HFFc6 (cell line): ENCODE measurements at regions not wholly inside any gene's neighbourhood (a gene's known extent, or its start where the extent isn't known, plus 50 kb on each side); places are given as distances from the start of the nearest gene placed in this dataset.
"Not testable (repeated sequence)": the region's sequence is repeated elsewhere in the genome, so short reads cannot be mapped to it uniquely, and the experiment has no call there.

ENCODE experiments used
- DNase-seq: peaks from one replicate; pipeline ENCODE4 v3.0.0-alpha.2; 2018
- H3K27ac Mint-ChIP-seq: 2 replicates; pipeline ENCODE4 v1.8.0; 2020; ENCODE audit warnings: mild to moderate bottlenecking, mixed read lengths
- H3K27me3 Mint-ChIP-seq: 2 replicates; pipeline ENCODE4 v1.8.0; 2021; ENCODE audit warnings: mild to moderate bottlenecking, moderate library complexity, mixed read lengths; ENCODE audit not compliant: insufficient read depth
- H3K36me3 Mint-ChIP-seq: 2 replicates; pipeline ENCODE4 v1.8.0; 2021; ENCODE audit warnings: low read depth, mixed read lengths
- H3K4me1 Mint-ChIP-seq: 2 replicates; pipeline ENCODE4 v1.8.0; 2020; ENCODE audit warnings: low read depth, mixed read lengths
- H3K4me3 Mint-ChIP-seq: 2 replicates; pipeline ENCODE4 v1.8.0; 2020; ENCODE audit warnings: mild to moderate bottlenecking, moderate library complexity, mixed read lengths
- H3K9me3 Mint-ChIP-seq: 2 replicates; pipeline ENCODE4 v1.8.0; 2020; ENCODE audit warnings: mild to moderate bottlenecking, mixed read lengths

- H3K27ac Mint-ChIP-seq, H3K4me3 Mint-ChIP-seq, H3K4me1 Mint-ChIP-seq, H3K36me3 Mint-ChIP-seq, DNase-seq, H3K9me3 Mint-ChIP-seq: not testable (repeated sequence)
- H3K27me3 Mint-ChIP-seq: peaks cover 14% of the 10 kb centered on the region
These were observed 159.1 kb upstream of the ZNF469 start for GRCh38 chr16:88223696-88224095.

GRCh38 chr16:88224131-88224898 is 158.4 kb upstream of the ZNF469 start:
- not testable (repeated sequence) for H3K36me3 Mint-ChIP-seq, H3K27ac Mint-ChIP-seq, H3K9me3 Mint-ChIP-seq, H3K4me1 Mint-ChIP-seq, H3K4me3 Mint-ChIP-seq, DNase-seq
- H3K27me3 Mint-ChIP-seq: peaks cover 14% of the 10 kb centered on the region

GRCh38 chr16:88225640-88226230 is 157.0 kb upstream of the ZNF469 start:
- not testable (repeated sequence) for DNase-seq, H3K36me3 Mint-ChIP-seq, H3K4me1 Mint-ChIP-seq, H3K9me3 Mint-ChIP-seq, H3K27ac Mint-ChIP-seq, H3K4me3 Mint-ChIP-seq, H3K27me3 Mint-ChIP-seq

GRCh38 chr16:88226302-88226701 is 156.5 kb upstream of the ZNF469 start:
- H3K36me3 Mint-ChIP-seq, H3K9me3 Mint-ChIP-seq, H3K4me3 Mint-ChIP-seq, H3K27me3 Mint-ChIP-seq, H3K4me1 Mint-ChIP-seq, DNase-seq, H3K27ac Mint-ChIP-seq: not testable (repeated sequence)

GRCh38 chr16:88227026-88227721 is 155.6 kb upstream of the ZNF469 start:
- H3K27ac Mint-ChIP-seq, DNase-seq, H3K9me3 Mint-ChIP-seq, H3K4me1 Mint-ChIP-seq, H3K4me3 Mint-ChIP-seq, H3K27me3 Mint-ChIP-seq, H3K36me3 Mint-ChIP-seq: not testable (repeated sequence)

GRCh38 chr16:88227722-88228482 is 154.9 kb upstream of the ZNF469 start:
- not testable (repeated sequence) for H3K9me3 Mint-ChIP-seq, H3K27ac Mint-ChIP-seq, H3K4me3 Mint-ChIP-seq, H3K27me3 Mint-ChIP-seq, H3K36me3 Mint-ChIP-seq, H3K4me1 Mint-ChIP-seq, DNase-seq

- H3K9me3 Mint-ChIP-seq, H3K4me3 Mint-ChIP-seq, H3K36me3 Mint-ChIP-seq, DNase-seq, H3K27ac Mint-ChIP-seq, H3K4me1 Mint-ChIP-seq, H3K27me3 Mint-ChIP-seq: not testable (repeated sequence)
These were observed 154.0 kb upstream of the ZNF469 start for GRCh38 chr16:88228751-88229150.

- not testable (repeated sequence) for H3K4me1 Mint-ChIP-seq, DNase-seq, H3K9me3 Mint-ChIP-seq, H3K36me3 Mint-ChIP-seq, H3K27ac Mint-ChIP-seq, H3K27me3 Mint-ChIP-seq, H3K4me3 Mint-ChIP-seq
These were observed 153.0 kb upstream of the ZNF469 start for GRCh38 chr16:88229710-88230109.

GRCh38 chr16:88230276-88230966 is 152.3 kb upstream of the ZNF469 start:
- not testable (repeated sequence) for H3K36me3 Mint-ChIP-seq, H3K9me3 Mint-ChIP-seq, H3K4me3 Mint-ChIP-seq, DNase-seq, H3K27ac Mint-ChIP-seq, H3K27me3 Mint-ChIP-seq
- H3K4me1 Mint-ChIP-seq: peaks cover 12% of the 10 kb centered on the region

- H3K4me1 Mint-ChIP-seq: peaks cover 18% of the 10 kb centered on the region
- H3K36me3 Mint-ChIP-seq, H3K27me3 Mint-ChIP-seq, H3K4me3 Mint-ChIP-seq, H3K27ac Mint-ChIP-seq, H3K9me3 Mint-ChIP-seq, DNase-seq: not testable (repeated sequence)
These were observed 151.7 kb upstream of the ZNF469 start for GRCh38 chr16:88230967-88231615.

GRCh38 chr16:88231839-88232238 is 150.9 kb upstream of the ZNF469 start:
- H3K4me1 Mint-ChIP-seq: peaks cover 18% of the 10 kb centered on the region
- not testable (repeated sequence) for H3K27ac Mint-ChIP-seq, H3K27me3 Mint-ChIP-seq, H3K4me3 Mint-ChIP-seq, DNase-seq, H3K9me3 Mint-ChIP-seq, H3K36me3 Mint-ChIP-seq

GRCh38 chr16:88232401-88233258 is 150.1 kb upstream of the ZNF469 start:
- H3K27ac Mint-ChIP-seq, DNase-seq, H3K36me3 Mint-ChIP-seq, H3K9me3 Mint-ChIP-seq, H3K27me3 Mint-ChIP-seq, H3K4me3 Mint-ChIP-seq: not testable (repeated sequence)
- H3K4me1 Mint-ChIP-seq: peaks cover 20% of the 10 kb centered on the region
